Lower leg skin (tissue), 4 donors: ENCODE measurements at regions not wholly inside any gene's neighbourhood (a gene's known extent, or its start where the extent isn't known, plus 50 kb on each side); places are given as distances from the start of the nearest gene placed in this dataset.

Experiments used
- DNase-seq, 2 donors: peaks; one replicate each; pipeline ENCODE4 v3.0.0-alpha.2; 2019; ENCODE audit warnings: low spot score in 2 of 2
- H3K4me3 ChIP-seq: fragments of 200-600 bp; sonication (generic); 2 replicates; pipeline ENCODE4 v1.5.1; 2017; ENCODE audit warnings: mild to moderate bottlenecking, low read depth; ENCODE audit not compliant: poor library complexity, severe bottlenecking
- CTCF ChIP-seq, 3 donors: fragments of 450-650 bp; IDR thresholded peaks; one replicate each; pipeline ENCODE4 v1.5.1; 2016; ENCODE audit warnings: antibody characterized with exemption in 3 of 3, mild to moderate bottlenecking in 3 of 3, moderate library complexity in 2 of 3
- POLR2A ChIP-seq, 2 donors: fragments of 450-650 bp; IDR thresholded peaks; one replicate each; pipeline ENCODE4 v1.6.1; 2016 to 2017; ENCODE audit warnings: antibody characterized with exemption in 2 of 2, mild to moderate bottlenecking in 1 of 2, moderate library complexity in 1 of 2
- WGBS, 2 donors: methylation state at CpG; one replicate each; pipeline ENCODE4 v1.1.5; 2018; 5-methylcytosine and 5-hydroxymethylcytosine counted together
- intact Hi-C: fragments of 100-400 bp; cut with DNase I; formaldehyde crosslinking; loops from one replicate; pipeline ENCODE4 v1.15.0; 2023; ENCODE audit warnings: low total_unique reads

- no peak overlapping the region for H3K4me3 ChIP-seq
- intact Hi-C loops: no loop called here
- DNase-seq: no peak
- WGBS, 2 donors: 81 to 88% methylated on average over 1 of the region's 1 CpG
- TF ChIP-seq CTCF (IDR thresholded peaks at IDR 0.05) (no peak), POLR2A (IDR thresholded peaks at IDR 0.05) (no peak)
Measured at GRCh38 chr18:47342566-47342965, 91.1 kb upstream of the SKOR2 start.

DNA sequence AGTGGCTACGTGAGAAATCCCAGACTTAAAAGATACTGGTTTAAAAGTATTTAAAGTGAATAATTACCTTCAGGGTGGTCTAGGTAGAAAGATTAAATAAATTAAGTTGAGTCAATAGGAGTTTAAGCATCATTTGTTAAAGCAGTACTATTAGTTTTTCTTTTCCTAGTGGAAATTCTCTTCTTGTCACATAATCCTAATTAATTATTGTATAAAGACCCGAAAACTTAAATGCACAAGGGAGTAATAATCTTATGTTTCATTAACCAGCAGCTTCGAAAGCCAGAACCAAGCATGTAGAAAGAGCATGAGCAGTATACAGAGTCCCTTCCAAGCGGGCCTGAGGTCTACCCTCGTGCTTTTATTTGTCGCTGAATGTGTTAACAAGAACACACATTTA lies 90.2 kb upstream of the SKOR2 start:
- intact Hi-C loops: no loop called here
- 70 to 72% methylated on average over 6 of the region's 6 CpGs for WGBS, 2 donors
- no peak overlapping the region for H3K4me3 ChIP-seq
- no peak for DNase-seq
- TF ChIP-seq CTCF (IDR thresholded peaks at IDR 0.05): no peak
- TF ChIP-seq POLR2A (IDR thresholded peaks at IDR 0.05): no peak

- no peak overlapping the region for H3K4me3 ChIP-seq
- no peak for DNase-seq
- TF ChIP-seq CTCF (IDR thresholded peaks at IDR 0.05): no peak
- TF ChIP-seq POLR2A (IDR thresholded peaks at IDR 0.05): no peak
- intact Hi-C loops: no loop called here
Measured at GRCh38 chr18:47334966-47335365, 83.5 kb upstream of the SKOR2 start.

DNA sequence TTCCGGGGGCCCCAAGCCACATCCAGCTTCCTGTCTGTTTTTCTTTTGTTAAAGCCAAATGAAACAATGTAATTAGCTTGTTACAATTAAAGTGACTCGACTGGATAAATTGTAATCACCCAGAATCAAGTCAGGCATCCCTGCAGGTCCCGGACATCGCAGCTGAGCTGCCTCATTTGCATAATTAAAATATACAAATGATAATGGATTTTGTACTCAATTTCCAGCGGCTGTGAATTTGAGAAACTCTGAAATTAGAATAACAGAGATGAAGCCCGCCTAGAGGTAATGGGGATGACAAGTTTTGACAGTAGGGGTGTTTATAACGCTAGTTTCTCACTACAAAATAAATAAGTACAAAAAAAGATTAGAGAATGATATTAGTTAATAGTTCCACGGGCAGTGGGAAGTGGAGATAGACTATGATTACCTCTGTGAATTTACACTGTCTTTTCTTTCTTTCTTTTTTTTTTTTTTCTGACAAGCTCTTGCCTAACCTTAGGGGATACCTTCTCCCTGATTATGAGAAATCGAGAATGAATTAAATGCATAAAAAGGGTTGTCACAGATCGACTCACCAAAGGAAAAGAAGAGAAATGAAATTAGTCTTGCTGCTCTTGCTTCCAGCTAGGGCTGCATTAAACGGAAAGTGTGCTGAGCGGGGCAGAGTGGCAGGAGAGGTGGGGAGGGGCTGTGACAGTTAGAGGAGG lies 82.6 kb upstream of the SKOR2 start:
- DNase-seq: no peak
- WGBS, 2 donors: 73% methylated on average over 12 of the region's 12 CpGs
- intact Hi-C loops: no loop called here
- H3K4me3 ChIP-seq: no peak overlapping the region
- no peak for TF ChIP-seq CTCF (IDR thresholded peaks at IDR 0.05)
- TF ChIP-seq POLR2A (IDR thresholded peaks at IDR 0.05): no peak

DNA sequence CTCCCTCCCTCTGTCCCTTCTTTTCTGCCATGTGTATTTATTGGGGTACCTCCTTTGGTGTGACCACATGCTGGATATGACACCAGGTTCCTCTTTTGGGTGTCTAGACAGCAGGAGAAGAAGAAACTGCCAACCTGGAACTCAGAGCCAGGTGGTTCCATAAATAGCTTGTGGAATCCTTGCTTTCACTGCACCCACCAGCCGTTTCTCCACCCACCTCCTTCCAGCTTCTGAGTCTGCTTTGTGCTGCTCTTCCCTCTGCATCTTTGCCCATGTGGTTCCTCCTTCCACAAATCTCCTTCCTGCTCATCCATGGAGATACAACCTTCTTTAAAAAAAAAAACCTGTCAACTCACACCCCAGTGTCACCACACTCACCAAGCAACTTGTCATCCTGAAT lies 80.2 kb upstream of the SKOR2 start:
- no peak for DNase-seq
- H3K4me3 ChIP-seq: no peak overlapping the region
- intact Hi-C loops: no loop called here
- WGBS, 2 donors: 35 to 38% methylated on average over 1 of the region's 1 CpG
- TF ChIP-seq POLR2A (IDR thresholded peaks at IDR 0.05) (no peak), CTCF (IDR thresholded peaks at IDR 0.05) (no peak)

DNA sequence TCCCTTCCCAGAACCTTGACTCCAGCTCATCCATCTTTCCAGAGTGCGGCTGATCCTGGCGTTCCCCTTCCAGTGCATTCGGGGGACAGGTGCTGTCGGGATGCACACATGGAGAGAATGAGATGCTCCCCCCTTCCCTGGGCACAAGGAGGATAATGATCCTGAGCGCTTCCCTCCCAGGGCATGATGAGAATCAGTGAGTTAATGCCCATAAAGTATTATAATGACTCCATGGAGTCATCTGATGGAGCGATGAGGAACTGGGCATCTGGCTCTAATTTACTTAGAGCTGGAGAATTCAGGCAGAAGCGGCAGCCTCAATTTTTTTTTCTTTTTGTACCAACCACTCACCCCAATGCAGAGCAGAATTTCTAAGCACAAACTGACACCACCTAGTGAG lies 79.6 kb upstream of the SKOR2 start:
- intact Hi-C loops: no loop called here
- H3K4me3 ChIP-seq: no peak overlapping the region
- WGBS, 2 donors: 46 to 54% methylated on average over 7 of the region's 7 CpGs
- no peak for DNase-seq
- TF ChIP-seq POLR2A (IDR thresholded peaks at IDR 0.05) (no peak), CTCF (IDR thresholded peaks at IDR 0.05) (no peak)
